ENCODE measurements at regions not wholly inside any gene's neighbourhood (a gene's known extent, or its start where the extent isn't known, plus 50 kb on each side); places are given as distances from the start of the nearest gene placed in this dataset.

- no peaks in the 10 kb centered on the region for H3K27me3 Mint-ChIP-seq
Measured at GRCh38 chr18:23342506-23342905, 110.6 kb upstream of the RIOK3 start.

GRCh38 chr18:23350188-23350587, 102.9 kb upstream of the RIOK3 start:
- no peaks in the 10 kb centered on the region for H3K36me3 ChIP-seq (ENCODE audit: insufficient read depth, low read length)
- Mint-ChIP-seq H3K9me3 (peaks cover 5% of the 10 kb centered on the region), H3K27me3 (no peaks in the 10 kb centered on the region), H3K27ac (no peak overlapping the region), H3K36me3 (ENCODE audit: low read depth) (peaks cover 32% of the 10 kb centered on the region), H3K4me1 (ENCODE audit: low read depth) (no peaks in the 10 kb centered on the region), H3K4me3 (no peak overlapping the region)
- TF ChIP-seq CTCF (IDR thresholded peaks at IDR 0.05): no peak
- POLR2A ChIA-PET: no interaction called here
- ATAC-seq (ENCODE audit: poor library complexity) (no peak), DNase-seq (no peak)
- no peaks in the 10 kb centered on the region for H3K27me3 ChIP-seq (ENCODE audit: control insufficient read depth in 1 of 2, insufficient read depth in 2 of 2, low read length in 2 of 2)
- intact Hi-C loops (cut with DNase I, micrococcal nuclease): no loop called here
- H3K9me3 ChIP-seq (ENCODE audit: control insufficient read depth in 1 of 2, insufficient read depth in 1 of 2, low read length in 2 of 2): peaks cover 0 to 3% of the 10 kb centered on the region in 2 experiments
- no peak overlapping the region for H3K27ac ChIP-seq (ENCODE audit: low read depth in 1 of 2, low read length in 2 of 2)
- no peaks in the 10 kb centered on the region for H3K4me1 ChIP-seq (ENCODE audit: insufficient read depth, low read length)
- no peak overlapping the region for H3K4me3 ChIP-seq (ENCODE audit: low read length)
- CTCF ChIA-PET: no interaction called here

More at GRCh38 chr18:23342506-23342905, 110.6 kb upstream of the RIOK3 start:
- H3K36me3 Mint-ChIP-seq (ENCODE audit: low read depth): no peaks in the 10 kb centered on the region
- CTCF ChIA-PET: no interaction called here
- Histone ChIP-seq H3K27ac (ENCODE audit: low read depth in 1 of 2, low read length in 2 of 2) (no peak overlapping the region), H3K9me3 (ENCODE audit: control insufficient read depth in 1 of 2, insufficient read depth in 1 of 2, low read length in 2 of 2) (no peaks in the 10 kb centered on the region), H3K36me3 (ENCODE audit: insufficient read depth, low read length) (no peaks in the 10 kb centered on the region), H3K4me3 (ENCODE audit: low read length) (no peak overlapping the region), H3K4me1 (ENCODE audit: insufficient read depth, low read length) (no peaks in the 10 kb centered on the region), H3K27me3 (ENCODE audit: control insufficient read depth in 1 of 2, insufficient read depth in 2 of 2, low read length in 2 of 2) (no peaks in the 10 kb centered on the region)
- H3K4me1 Mint-ChIP-seq (ENCODE audit: low read depth): no peaks in the 10 kb centered on the region
- intact Hi-C loops (cut with DNase I, micrococcal nuclease): no loop called here
- no peaks in the 10 kb centered on the region for H3K9me3 Mint-ChIP-seq
- no peak for TF ChIP-seq CTCF (IDR thresholded peaks at IDR 0.05)
- POLR2A ChIA-PET: no interaction called here
- ATAC-seq (ENCODE audit: poor library complexity) (no peak), DNase-seq (no peak)
- no peak overlapping the region for H3K4me3 Mint-ChIP-seq
- no peak overlapping the region for H3K27ac Mint-ChIP-seq

DNA sequence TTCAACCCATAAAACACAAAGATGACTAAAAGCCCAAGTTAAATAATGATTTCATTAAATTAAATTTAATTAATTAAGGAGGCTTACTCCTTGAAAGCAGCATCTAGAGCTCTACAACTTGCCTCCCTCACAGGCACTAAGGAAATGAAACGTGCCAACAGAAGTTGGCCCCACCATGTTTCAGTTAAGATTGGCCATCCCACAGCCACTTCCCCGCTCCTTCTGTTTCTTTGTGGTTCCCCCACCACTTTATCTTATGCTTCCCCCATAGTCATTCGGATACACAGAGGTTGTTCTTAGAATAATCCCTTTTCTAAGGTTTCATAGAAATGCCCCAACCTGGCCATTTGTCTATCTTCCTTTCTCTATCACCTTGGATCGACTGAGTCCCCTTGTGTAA, 101.6 kb upstream of the RIOK3 start:
- H3K4me3 Mint-ChIP-seq: no peak overlapping the region
- no peak for TF ChIP-seq CTCF (IDR thresholded peaks at IDR 0.05)
- no peak overlapping the region for H3K27ac Mint-ChIP-seq
- DNase-seq: no peak
- no peaks in the 10 kb centered on the region for H3K4me1 ChIP-seq (ENCODE audit: insufficient read depth, low read length)
- no peaks in the 10 kb centered on the region for H3K36me3 ChIP-seq (ENCODE audit: insufficient read depth, low read length)
- ChIA-PET POLR2A (no interaction called here), CTCF (interaction anchor here (1.1 kb wide), 1 partner anchor 374 kb away, joined by 3 read pairs; no protein-coding TSS in a partner anchor)
- no peaks in the 10 kb centered on the region for H3K27me3 ChIP-seq (ENCODE audit: control insufficient read depth in 1 of 2, insufficient read depth in 2 of 2, low read length in 2 of 2)
- H3K27me3 Mint-ChIP-seq: no peaks in the 10 kb centered on the region
- intact Hi-C loops (cut with DNase I, micrococcal nuclease): no loop called here
- H3K9me3 ChIP-seq (ENCODE audit: control insufficient read depth in 1 of 2, insufficient read depth in 1 of 2, low read length in 2 of 2): peaks cover 0 to 3% of the 10 kb centered on the region in 2 experiments
- ATAC-seq (ENCODE audit: poor library complexity): no peak
- peaks cover 5% of the 10 kb centered on the region for H3K9me3 Mint-ChIP-seq
- H3K36me3 Mint-ChIP-seq (ENCODE audit: low read depth): peaks cover 32% of the 10 kb centered on the region
- H3K4me3 ChIP-seq (ENCODE audit: low read length): no peak overlapping the region
- H3K4me1 Mint-ChIP-seq (ENCODE audit: low read depth): no peaks in the 10 kb centered on the region
- no peak overlapping the region for H3K27ac ChIP-seq (ENCODE audit: low read depth in 1 of 2, low read length in 2 of 2)

Data from CD4-positive, alpha-beta T cell (primary cell).